AG09319 (cell line): ENCODE measurements at regions not wholly inside any gene's neighbourhood (a gene's known extent, or its start where the extent isn't known, plus 50 kb on each side); places are given as distances from the start of the nearest gene placed in this dataset.

Source experiments
- DNase-seq: peaks from one replicate; pipeline ENCODE4 v3.0.0-alpha.2; 2010; ENCODE audit warnings: low read depth; ENCODE audit errors: extremely low read depth
- TF ChIP-seq, protein P1 (sequence below): IDR thresholded peaks from 2 replicates; pipeline ENCODE4 v1.5.1; 2011; ENCODE audit warnings: low read depth, mild to moderate bottlenecking, inconsistent platforms, low read length, moderate library complexity

DNA sequence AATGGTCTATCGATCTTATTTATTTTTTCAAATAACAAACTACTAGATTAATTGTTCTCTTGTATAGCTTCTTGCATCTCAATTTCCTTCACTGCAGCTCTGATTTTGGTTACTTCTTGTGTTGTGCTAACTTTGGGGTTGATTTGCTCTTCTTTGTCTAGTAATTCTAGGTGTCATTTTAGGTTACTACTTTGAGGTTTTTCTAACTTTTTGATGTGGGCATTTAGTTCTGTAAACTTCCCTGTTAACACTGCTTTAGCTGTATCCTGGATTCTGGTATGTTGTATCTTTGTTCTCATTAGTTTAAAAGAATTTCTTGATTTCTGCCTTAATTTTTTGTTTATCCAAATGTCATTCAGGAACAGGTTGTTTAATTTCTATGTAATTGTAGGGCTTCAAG is 1188.0 kb downstream of the DNAJB9 start:
- DNase-seq, result no peak
- TF ChIP-seq, protein P1, sequence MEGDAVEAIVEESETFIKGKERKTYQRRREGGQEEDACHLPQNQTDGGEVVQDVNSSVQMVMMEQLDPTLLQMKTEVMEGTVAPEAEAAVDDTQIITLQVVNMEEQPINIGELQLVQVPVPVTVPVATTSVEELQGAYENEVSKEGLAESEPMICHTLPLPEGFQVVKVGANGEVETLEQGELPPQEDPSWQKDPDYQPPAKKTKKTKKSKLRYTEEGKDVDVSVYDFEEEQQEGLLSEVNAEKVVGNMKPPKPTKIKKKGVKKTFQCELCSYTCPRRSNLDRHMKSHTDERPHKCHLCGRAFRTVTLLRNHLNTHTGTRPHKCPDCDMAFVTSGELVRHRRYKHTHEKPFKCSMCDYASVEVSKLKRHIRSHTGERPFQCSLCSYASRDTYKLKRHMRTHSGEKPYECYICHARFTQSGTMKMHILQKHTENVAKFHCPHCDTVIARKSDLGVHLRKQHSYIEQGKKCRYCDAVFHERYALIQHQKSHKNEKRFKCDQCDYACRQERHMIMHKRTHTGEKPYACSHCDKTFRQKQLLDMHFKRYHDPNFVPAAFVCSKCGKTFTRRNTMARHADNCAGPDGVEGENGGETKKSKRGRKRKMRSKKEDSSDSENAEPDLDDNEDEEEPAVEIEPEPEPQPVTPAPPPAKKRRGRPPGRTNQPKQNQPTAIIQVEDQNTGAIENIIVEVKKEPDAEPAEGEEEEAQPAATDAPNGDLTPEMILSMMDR, result no peak

DNA sequence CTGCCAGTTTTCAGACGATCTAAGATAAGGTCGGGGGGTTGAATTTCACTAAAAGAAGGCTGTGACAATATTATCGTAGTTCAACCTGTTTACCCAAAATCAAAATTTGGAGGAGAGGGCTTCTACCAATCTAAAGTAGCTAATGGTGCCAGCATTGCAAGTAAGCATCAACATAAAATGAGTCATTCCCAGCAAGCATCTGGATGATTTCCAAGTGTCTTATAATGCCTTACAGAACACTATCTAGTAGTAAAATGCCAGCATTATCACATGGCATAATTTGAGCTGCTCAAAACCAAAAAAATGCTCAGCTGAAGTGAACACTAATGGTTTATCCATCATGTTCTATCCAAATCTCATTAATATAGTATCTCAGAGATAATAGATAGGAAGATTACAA is 1193.9 kb downstream of the DNAJB9 start:
- no peak for DNase-seq
- TF ChIP-seq, protein P1, result no peak

DNA sequence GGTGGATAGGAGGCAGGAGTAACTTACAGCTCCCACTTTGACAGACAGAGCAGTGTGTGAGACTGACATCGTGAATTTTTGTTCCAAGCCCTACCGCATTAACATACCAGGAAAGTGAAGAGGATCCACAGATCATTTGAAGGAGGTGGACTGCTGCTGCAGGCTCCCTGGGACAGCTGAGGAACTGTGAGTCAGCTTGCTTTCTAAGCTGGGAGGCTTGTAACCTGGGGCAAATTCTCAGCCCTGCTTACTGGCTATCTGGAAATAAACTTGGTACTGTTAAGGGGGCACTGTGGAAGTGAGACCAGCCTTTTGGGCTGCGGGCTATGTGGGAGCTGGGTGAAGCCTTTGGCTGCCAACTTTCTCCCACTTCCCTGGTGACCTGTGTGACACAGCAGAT is 1202.5 kb downstream of the DNAJB9 start:
- no peak for DNase-seq
- TF ChIP-seq, protein P1, result no peak

DNA sequence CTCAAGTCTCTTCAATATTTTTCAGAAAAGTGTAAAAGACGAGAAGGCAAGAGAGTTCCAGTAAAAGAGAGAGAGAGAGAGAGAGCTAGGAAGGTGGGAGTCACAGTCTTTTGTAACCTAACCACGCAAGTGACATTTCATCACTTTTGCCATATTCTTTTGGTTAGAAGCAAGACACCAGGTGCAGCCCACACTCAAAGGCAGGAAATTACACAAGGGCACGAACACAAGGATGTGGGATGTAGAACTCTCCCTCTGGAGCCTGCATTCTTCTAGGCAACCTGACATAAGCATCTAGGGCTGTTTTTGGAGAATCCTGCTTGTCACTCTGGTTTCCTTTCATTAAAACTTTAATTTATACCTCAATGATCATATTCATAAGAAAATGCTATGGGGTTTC is 1213.1 kb downstream of the DNAJB9 start:
- no peak for DNase-seq
- TF ChIP-seq, protein P1, result no peak

DNA sequence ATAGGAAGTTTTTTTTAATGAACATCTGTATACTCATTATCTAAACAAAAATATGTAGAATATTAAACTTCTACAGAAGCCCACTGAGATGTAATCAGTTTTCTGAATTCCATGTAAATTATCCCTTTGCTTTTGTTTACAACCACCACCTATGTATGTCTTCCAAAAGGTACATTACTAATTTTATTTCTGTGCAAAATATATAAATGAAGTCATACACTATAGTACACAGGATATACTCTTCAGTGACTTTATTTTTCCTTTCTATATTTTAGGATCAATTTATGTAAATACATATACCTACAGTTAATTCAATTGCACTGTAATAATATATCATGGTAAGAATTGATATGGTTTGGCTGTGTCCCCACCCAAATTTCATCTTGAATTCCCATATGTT is 1236.9 kb downstream of the DNAJB9 start:
- no peak for DNase-seq
- TF ChIP-seq, protein P1, result no peak

DNA sequence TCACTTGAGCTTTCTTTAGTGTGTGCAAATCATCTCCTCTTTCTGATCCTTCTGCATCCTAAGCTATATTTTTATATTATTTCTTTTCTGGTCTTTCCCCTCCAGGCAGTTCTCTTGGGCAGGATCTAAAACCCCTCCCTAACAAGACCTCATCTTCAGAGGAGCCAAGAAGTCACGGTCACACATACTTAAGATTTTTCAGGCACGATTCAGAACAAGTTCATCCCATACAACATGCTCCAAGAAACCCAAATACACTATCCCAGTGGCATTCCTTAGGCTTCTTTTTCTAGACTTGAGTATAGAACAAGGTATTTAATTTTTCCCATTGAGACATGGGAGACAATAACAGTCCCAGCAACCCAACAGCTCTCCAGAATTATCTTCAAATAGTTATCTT is 1251.5 kb downstream of the DNAJB9 start:
- TF ChIP-seq, protein P1, result no peak
- no peak for DNase-seq

DNA sequence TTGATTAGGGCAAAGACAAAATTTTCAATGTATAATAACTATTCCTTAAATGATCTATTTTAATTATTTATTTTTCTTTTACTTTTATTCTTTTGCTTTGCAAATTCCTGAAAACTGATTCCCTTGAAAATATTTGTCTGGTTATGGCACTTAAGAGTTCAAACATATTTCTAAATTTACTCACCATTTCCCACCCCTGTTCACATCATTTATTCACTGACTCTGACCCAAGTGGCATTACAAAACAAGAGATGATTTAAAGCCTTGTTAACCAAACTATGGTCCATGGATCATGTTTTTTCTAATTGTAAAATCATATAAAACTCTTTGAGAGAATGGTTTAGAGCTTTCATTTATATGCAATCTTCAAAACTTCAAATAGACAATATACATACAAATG is 1256.1 kb upstream of the LRRN3 start:
- TF ChIP-seq, protein P1, result no peak
- no peak for DNase-seq

DNA sequence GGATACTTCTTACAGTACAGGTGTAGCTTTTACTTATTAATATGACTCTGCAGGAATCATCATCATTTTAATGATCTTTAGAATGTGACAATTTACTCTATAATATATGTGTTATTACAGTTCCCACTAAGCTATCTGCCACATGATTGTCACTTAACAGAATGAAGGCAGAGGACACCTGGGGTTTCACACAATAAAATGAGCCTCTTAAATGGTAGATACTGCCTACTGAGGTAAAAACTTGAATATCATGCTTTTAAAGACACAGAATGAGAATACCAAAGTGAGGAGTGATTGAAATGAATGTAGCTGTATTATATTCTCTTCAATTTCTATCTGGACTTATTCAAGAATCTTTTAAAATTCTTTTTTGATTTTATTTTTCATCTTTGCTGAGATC is 1255.3 kb upstream of the LRRN3 start:
- TF ChIP-seq, protein P1, result no peak

More for the DNA sequence above, 1255.3 kb upstream of the LRRN3 start:
- no peak for DNase-seq
